ENCODE measurements at regions not wholly inside any gene's neighbourhood (a gene's known extent, or its start where the extent isn't known, plus 50 kb on each side); places are given as distances from the start of the nearest gene placed in this dataset.

- Histone ChIP-seq H2BK15ac (replicated peaks; ENCODE audit: low read depth) (no peak overlapping the region), H4K8ac (ENCODE audit: low read depth, low read length) (no peak overlapping the region), H3K4me1 (ENCODE audit: control insufficient read depth, low read depth, low read length) (no peaks in the 10 kb centered on the region), H3K79me2 (ENCODE audit: control insufficient read depth, insufficient read depth, low read length) (no peaks in the 10 kb centered on the region), H3K4ac (ENCODE audit: low read depth, low read length) (no peak overlapping the region), H3K36me3 (ENCODE audit: control insufficient read depth, insufficient read depth, low read length) (no peaks in the 10 kb centered on the region), H2AK5ac (ENCODE audit: low read length) (no peak overlapping the region), H2BK5ac (ENCODE audit: low read length) (no peak overlapping the region), H3K27ac (ENCODE audit: low read depth, low read length) (no peak overlapping the region), H2BK120ac (ENCODE audit: low read depth, low read length) (no peak overlapping the region), H3K27me3 (ENCODE audit: insufficient read depth, low read length, poor library complexity) (no peaks in the 10 kb centered on the region), H3K9ac (ENCODE audit: low read length) (no peak overlapping the region), H3K56ac (ENCODE audit: low read length) (no peak overlapping the region), H3K18ac (ENCODE audit: low read length) (no peak overlapping the region), H3K79me1 (ENCODE audit: low read length) (no peaks in the 10 kb centered on the region), H3K4me3 (ENCODE audit: low read length) (no peak overlapping the region), H3K4me2 (ENCODE audit: low read length) (no peak overlapping the region), H4K5ac (ENCODE audit: low read length) (no peak overlapping the region), H3K23ac (ENCODE audit: low read length) (no peak overlapping the region)
- no CpG with 5 or more reads among the region's 3 CpGs for WGBS (ENCODE audit: extremely low coverage, insufficient coverage, low lambda C conversion rate)
- DNase-seq: no peak
Measured at GRCh38 chr3:152620395-152620794, 214.5 kb upstream of the P2RY1 start.

- Histone ChIP-seq H3K4me3 (ENCODE audit: low read length) (no peak overlapping the region), H2BK120ac (ENCODE audit: low read depth, low read length) (no peak overlapping the region), H4K5ac (ENCODE audit: low read length) (no peak overlapping the region), H2BK5ac (ENCODE audit: low read length) (no peak overlapping the region), H3K4me1 (ENCODE audit: control insufficient read depth, low read depth, low read length) (no peaks in the 10 kb centered on the region), H3K27me3 (ENCODE audit: insufficient read depth, low read length, poor library complexity) (no peaks in the 10 kb centered on the region), H3K23ac (ENCODE audit: low read length) (no peak overlapping the region), H3K4me2 (ENCODE audit: low read length) (no peak overlapping the region), H4K8ac (ENCODE audit: low read depth, low read length) (no peak overlapping the region), H3K4ac (ENCODE audit: low read depth, low read length) (no peak overlapping the region), H3K79me1 (ENCODE audit: low read length) (no peaks in the 10 kb centered on the region), H3K18ac (ENCODE audit: low read length) (no peak overlapping the region), H2BK15ac (replicated peaks; ENCODE audit: low read depth) (no peak overlapping the region), H3K79me2 (ENCODE audit: control insufficient read depth, insufficient read depth, low read length) (no peaks in the 10 kb centered on the region), H2AK5ac (ENCODE audit: low read length) (no peak overlapping the region), H3K36me3 (ENCODE audit: control insufficient read depth, insufficient read depth, low read length) (no peaks in the 10 kb centered on the region), H3K27ac (ENCODE audit: low read depth, low read length) (no peak overlapping the region), H3K56ac (ENCODE audit: low read length) (no peak overlapping the region), H3K9ac (ENCODE audit: low read length) (no peak overlapping the region)
- DNase-seq: peak; percentile 25
- WGBS (ENCODE audit: extremely low coverage, insufficient coverage, low lambda C conversion rate): no CpG with 5 or more reads among the region's 8 CpGs
Measured at GRCh38 chr3:152621006-152621868, 213.7 kb upstream of the P2RY1 start.

GRCh38 chr3:152621967-152622810 lies 212.7 kb upstream of the P2RY1 start:
- Histone ChIP-seq H3K23ac (ENCODE audit: low read length) (no peak overlapping the region), H3K36me3 (ENCODE audit: control insufficient read depth, insufficient read depth, low read length) (no peaks in the 10 kb centered on the region), H3K79me2 (ENCODE audit: control insufficient read depth, insufficient read depth, low read length) (no peaks in the 10 kb centered on the region), H3K4me3 (ENCODE audit: low read length) (no peak overlapping the region), H3K56ac (ENCODE audit: low read length) (no peak overlapping the region), H2AK5ac (ENCODE audit: low read length) (no peak overlapping the region), H3K4me2 (ENCODE audit: low read length) (no peak overlapping the region), H3K9ac (ENCODE audit: low read length) (no peak overlapping the region), H3K18ac (ENCODE audit: low read length) (no peak overlapping the region), H3K4ac (ENCODE audit: low read depth, low read length) (no peak overlapping the region), H2BK5ac (ENCODE audit: low read length) (no peak overlapping the region), H3K27ac (ENCODE audit: low read depth, low read length) (no peak overlapping the region), H2BK120ac (ENCODE audit: low read depth, low read length) (no peak overlapping the region), H4K8ac (ENCODE audit: low read depth, low read length) (no peak overlapping the region), H2BK15ac (replicated peaks; ENCODE audit: low read depth) (no peak overlapping the region), H3K4me1 (ENCODE audit: control insufficient read depth, low read depth, low read length) (no peaks in the 10 kb centered on the region), H3K79me1 (ENCODE audit: low read length) (no peaks in the 10 kb centered on the region), H4K5ac (ENCODE audit: low read length) (no peak overlapping the region), H3K27me3 (ENCODE audit: insufficient read depth, low read length, poor library complexity) (no peaks in the 10 kb centered on the region)
- WGBS (ENCODE audit: extremely low coverage, insufficient coverage, low lambda C conversion rate): no CpG with 5 or more reads among the region's 4 CpGs
- no peak for DNase-seq

GRCh38 chr3:152622811-152623167 lies 212.1 kb upstream of the P2RY1 start:
- H2BK5ac ChIP-seq (ENCODE audit: low read length): no peak overlapping the region
- H3K27me3 ChIP-seq (ENCODE audit: insufficient read depth, low read length, poor library complexity): no peaks in the 10 kb centered on the region
- no peak overlapping the region for H3K4me2 ChIP-seq (ENCODE audit: low read length)
- no peak overlapping the region for H3K4me3 ChIP-seq (ENCODE audit: low read length)
- no peak for DNase-seq
- no peak overlapping the region for H2BK15ac ChIP-seq (replicated peaks; ENCODE audit: low read depth)
- no peaks in the 10 kb centered on the region for H3K79me1 ChIP-seq (ENCODE audit: low read length)
- no peaks in the 10 kb centered on the region for H3K36me3 ChIP-seq (ENCODE audit: control insufficient read depth, insufficient read depth, low read length)
- H3K56ac ChIP-seq (ENCODE audit: low read length): no peak overlapping the region
- no peak overlapping the region for H3K9ac ChIP-seq (ENCODE audit: low read length)
- no peak overlapping the region for H4K8ac ChIP-seq (ENCODE audit: low read depth, low read length)
- no peaks in the 10 kb centered on the region for H3K79me2 ChIP-seq (ENCODE audit: control insufficient read depth, insufficient read depth, low read length)
- no peak overlapping the region for H2AK5ac ChIP-seq (ENCODE audit: low read length)
- no peak overlapping the region for H3K27ac ChIP-seq (ENCODE audit: low read depth, low read length)
- no peak overlapping the region for H3K4ac ChIP-seq (ENCODE audit: low read depth, low read length)
- H3K23ac ChIP-seq (ENCODE audit: low read length): no peak overlapping the region
- no peaks in the 10 kb centered on the region for H3K4me1 ChIP-seq (ENCODE audit: control insufficient read depth, low read depth, low read length)
- no peak overlapping the region for H4K5ac ChIP-seq (ENCODE audit: low read length)
- WGBS (ENCODE audit: extremely low coverage, insufficient coverage, low lambda C conversion rate): no CpG with 5 or more reads among the region's 2 CpGs
- H3K18ac ChIP-seq (ENCODE audit: low read length): no peak overlapping the region
- H2BK120ac ChIP-seq (ENCODE audit: low read depth, low read length): no peak overlapping the region

GRCh38 chr3:152623286-152623911 lies 211.5 kb upstream of the P2RY1 start:
- no peak overlapping the region for H3K4me3 ChIP-seq (ENCODE audit: low read length)
- H3K23ac ChIP-seq (ENCODE audit: low read length): no peak overlapping the region
- no peaks in the 10 kb centered on the region for H3K79me1 ChIP-seq (ENCODE audit: low read length)
- no peak overlapping the region for H4K8ac ChIP-seq (ENCODE audit: low read depth, low read length)
- no peak overlapping the region for H2AK5ac ChIP-seq (ENCODE audit: low read length)
- H3K27me3 ChIP-seq (ENCODE audit: insufficient read depth, low read length, poor library complexity): no peaks in the 10 kb centered on the region
- no peaks in the 10 kb centered on the region for H3K79me2 ChIP-seq (ENCODE audit: control insufficient read depth, insufficient read depth, low read length)
- no peaks in the 10 kb centered on the region for H3K4me1 ChIP-seq (ENCODE audit: control insufficient read depth, low read depth, low read length)
- no peak overlapping the region for H3K27ac ChIP-seq (ENCODE audit: low read depth, low read length)
- H2BK120ac ChIP-seq (ENCODE audit: low read depth, low read length): no peak overlapping the region
- H3K56ac ChIP-seq (ENCODE audit: low read length): no peak overlapping the region
- no peak overlapping the region for H2BK15ac ChIP-seq (replicated peaks; ENCODE audit: low read depth)
- H3K4ac ChIP-seq (ENCODE audit: low read depth, low read length): no peak overlapping the region
- H2BK5ac ChIP-seq (ENCODE audit: low read length): no peak overlapping the region
- H3K9ac ChIP-seq (ENCODE audit: low read length): no peak overlapping the region
- DNase-seq: no peak
- no peak overlapping the region for H3K4me2 ChIP-seq (ENCODE audit: low read length)
- no peaks in the 10 kb centered on the region for H3K36me3 ChIP-seq (ENCODE audit: control insufficient read depth, insufficient read depth, low read length)
- no CpG with 5 or more reads among the region's 5 CpGs for WGBS (ENCODE audit: extremely low coverage, insufficient coverage, low lambda C conversion rate)
- H4K5ac ChIP-seq (ENCODE audit: low read length): no peak overlapping the region
- no peak overlapping the region for H3K18ac ChIP-seq (ENCODE audit: low read length)

All from mesendoderm (in vitro differentiated cells).